HG03575 (cell line): ENCODE measurements at regions not wholly inside any gene's neighbourhood (a gene's known extent, or its start where the extent isn't known, plus 50 kb on each side); places are given as distances from the start of the nearest gene placed in this dataset.
"Not testable (repeated sequence)": the region's sequence is repeated elsewhere in the genome, so short reads cannot be mapped to it uniquely, and the experiment has no call there.

ENCODE experiments used
- ATAC-seq: cut with Tn5 transposase; IDR thresholded peaks from one replicate; pipeline ENCODE4 v1.9.1; 2021; ENCODE audit not compliant: unreplicated experiment, insufficient number of reproducible peaks, low FRiP score; ENCODE audit errors: extremely low read depth

DNA sequence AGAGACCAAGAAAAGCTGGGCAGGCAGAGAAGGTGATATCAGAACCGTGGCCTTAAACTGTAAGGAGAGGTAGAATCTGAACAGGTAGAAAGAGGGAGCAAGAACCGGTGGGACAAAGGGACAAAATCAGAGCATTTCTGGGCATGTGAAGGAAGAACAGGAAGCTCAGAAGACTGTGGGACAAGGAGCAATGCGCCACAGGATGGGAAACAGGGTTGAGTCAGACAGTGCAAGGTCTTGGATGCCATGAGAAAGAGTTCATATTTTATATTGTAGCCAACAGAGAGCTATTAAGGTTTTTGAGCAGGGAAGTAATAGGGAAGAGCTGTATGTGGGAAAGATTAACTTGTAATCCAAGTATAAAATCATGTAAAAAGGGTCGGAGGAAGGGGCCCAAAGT lies 106.4 kb upstream of the UGP2 start:
- no peak for ATAC-seq

GRCh38 chr2:63735931-63736330 lies 105.8 kb upstream of the UGP2 start:
- no peak for ATAC-seq

GRCh38 chr2:63736354-63736753 lies 105.3 kb upstream of the UGP2 start:
- no peak for ATAC-seq

DNA sequence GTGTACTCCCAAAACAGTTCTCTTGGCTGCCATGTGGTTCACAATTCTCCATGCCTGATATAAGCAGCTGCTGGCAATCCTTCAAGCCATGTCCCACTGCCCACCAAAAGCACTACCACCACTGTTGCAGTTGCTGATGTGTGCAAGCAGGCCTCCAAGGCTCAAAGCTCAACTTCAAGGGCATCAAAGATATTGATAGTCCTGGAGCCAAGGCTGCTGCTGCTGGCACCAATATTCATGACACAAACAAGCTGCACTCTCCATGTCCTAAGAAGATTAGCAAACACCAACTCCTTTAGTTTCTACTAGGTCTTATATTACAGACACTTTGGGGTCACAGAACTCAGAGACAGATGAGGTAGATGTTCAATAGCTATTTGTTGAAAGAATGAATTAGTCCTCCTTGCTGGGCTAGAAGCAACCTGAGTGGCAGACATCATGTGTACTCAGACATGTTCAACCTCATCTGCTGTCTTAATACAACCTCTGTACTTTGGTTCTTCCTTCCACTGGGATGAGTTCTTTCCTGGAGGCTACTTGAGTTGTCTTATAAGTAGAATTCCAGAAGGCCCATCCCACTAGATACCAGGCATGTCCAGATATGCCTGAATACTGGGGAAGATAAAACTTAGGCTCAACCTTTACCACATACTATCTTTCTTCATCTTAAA lies 104.5 kb upstream of the UGP2 start:
- no peak for ATAC-seq

DNA sequence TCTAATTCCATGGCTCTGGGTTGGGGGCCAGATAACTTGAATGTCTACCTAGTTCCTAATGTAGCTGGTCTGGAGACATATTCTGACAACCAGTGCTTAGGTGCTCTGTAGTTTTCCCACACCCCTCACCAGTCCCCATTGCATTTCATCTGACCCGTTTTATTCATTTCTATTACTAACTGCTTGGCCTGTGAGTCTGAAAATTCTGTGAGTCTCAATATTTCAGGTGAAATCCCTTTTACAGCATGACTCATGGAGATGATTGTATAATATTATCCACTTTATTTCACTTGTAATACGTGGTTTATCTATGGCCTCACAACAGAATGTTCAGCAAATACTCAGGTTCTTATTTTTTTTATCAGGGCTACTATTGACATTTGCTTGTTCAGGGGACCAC lies 103.7 kb upstream of the UGP2 start:
- no peak for ATAC-seq

GRCh38 chr2:63739180-63739579 lies 102.5 kb upstream of the UGP2 start:
- ATAC-seq, result not testable (repeated sequence)

DNA sequence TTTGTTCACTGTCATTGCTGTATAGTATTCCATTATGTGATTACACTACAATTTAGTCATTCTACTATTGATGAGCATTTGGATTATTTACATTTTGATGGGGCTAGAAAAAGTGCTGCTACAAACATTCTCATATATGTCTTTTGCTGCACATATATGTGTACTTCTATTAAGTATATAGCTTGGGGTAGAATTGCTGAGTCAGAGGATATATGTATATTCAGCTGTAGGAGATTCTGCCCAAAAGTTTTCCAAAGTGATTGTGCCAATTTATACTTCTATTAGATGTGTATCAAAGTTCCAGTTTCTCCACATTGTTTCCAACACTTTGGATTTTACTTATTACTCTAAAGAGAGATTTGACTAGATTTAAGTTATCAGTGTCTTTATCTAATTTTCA lies 101.7 kb upstream of the UGP2 start:
- ATAC-seq, result no peak

DNA sequence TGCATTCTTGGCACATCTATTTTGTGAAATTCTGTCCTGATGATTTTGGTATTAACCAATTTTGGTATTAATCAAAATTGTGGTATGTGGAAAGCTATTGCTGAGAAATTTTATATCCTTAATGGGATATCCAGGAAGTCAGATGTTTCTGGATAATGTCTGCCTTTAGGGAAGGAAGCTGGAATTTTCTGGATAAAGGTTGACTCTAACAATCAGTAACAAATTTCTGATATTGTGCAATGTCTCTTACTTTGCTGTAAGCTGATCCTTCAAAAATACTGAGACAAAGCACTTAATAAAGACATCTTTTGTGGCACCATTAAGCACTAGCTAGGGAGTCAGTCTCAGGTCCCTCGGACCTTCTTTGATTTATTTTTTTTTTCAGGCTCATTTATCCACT lies 100.8 kb upstream of the UGP2 start:
- ATAC-seq, result no peak

- ATAC-seq, result no peak
Observed at GRCh38 chr2:63741884-63742579, 99.7 kb upstream of the UGP2 start.

DNA sequence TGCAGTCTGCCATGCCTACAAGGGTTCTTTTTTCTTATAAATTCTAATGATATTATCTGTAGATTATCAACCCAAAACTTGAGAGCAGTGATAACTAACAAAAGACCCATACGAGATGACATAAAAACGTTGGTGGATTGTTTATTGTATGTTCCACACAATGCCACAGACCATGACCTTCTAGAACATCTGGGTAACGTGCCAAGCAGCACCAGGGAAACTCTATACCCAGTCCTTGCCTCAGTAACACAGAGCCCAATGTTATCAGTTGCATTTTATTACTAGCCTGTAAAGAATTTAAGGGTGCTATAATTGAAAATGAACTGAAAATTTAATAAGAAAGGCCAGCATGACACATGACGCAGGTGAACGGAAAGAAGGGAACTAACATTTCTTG lies 99.1 kb upstream of the UGP2 start:
- ATAC-seq, result no peak

- ATAC-seq, result no peak
Observed at GRCh38 chr2:63743170-63743981, 98.3 kb upstream of the UGP2 start.

GRCh38 chr2:63743982-63744966 lies 97.4 kb upstream of the UGP2 start:
- no peak for ATAC-seq

- ATAC-seq, result not testable (repeated sequence)
Observed at GRCh38 chr2:63746548-63746947, 95.1 kb upstream of the UGP2 start.

- no peak for ATAC-seq
Observed at GRCh38 chr2:63751901-63752300, 89.8 kb upstream of the UGP2 start.

- no peak for ATAC-seq
Observed at GRCh38 chr2:63755216-63755615, 86.5 kb upstream of the UGP2 start.

- no peak for ATAC-seq
Observed at GRCh38 chr2:63755965-63756364, 85.7 kb upstream of the UGP2 start.

- ATAC-seq, result no peak
Observed at GRCh38 chr2:63763391-63763941, 78.2 kb upstream of the UGP2 start.

- no peak for ATAC-seq
Observed at GRCh38 chr2:63764630-63765029, 77.1 kb upstream of the UGP2 start.

- ATAC-seq, result no peak
Observed at GRCh38 chr2:63765117-63765516, 76.6 kb upstream of the UGP2 start.
